HCT116 (cell line): ENCODE measurements at regions not wholly inside any gene's neighbourhood (a gene's known extent, or its start where the extent isn't known, plus 50 kb on each side); places are given as distances from the start of the nearest gene placed in this dataset.

Experiments used
- ATAC-seq: fragments of 200-7000 bp; cut with Tn5 transposase; 2 replicates; pipeline ENCODE4 v1.9.1; 2020; ENCODE audit warnings: mild to moderate bottlenecking, moderate library complexity
- BruUV-seq: library from RNA; stranded (reverse); fragments of 400-500 nt; replicated peaks from 2 replicates; lab custom pipeline; 2021; lab: Mats Ljungman, UMichigan
- CTCF ChIA-PET: fragments of 300-600 bp; sonication (Branson Sonifier 250); formaldehyde crosslinking; loops from one replicate; lab custom pipeline; 2021; ENCODE audit warnings: antibody characterized with exemption; lab: Charles Lee
- POLR2A ChIA-PET: fragments of 300-600, 350-600 bp; sonication (Branson Sonifier 250); formaldehyde crosslinking; loops from one replicate; lab custom pipeline; 2021; ENCODE audit warnings: antibody characterized with exemption; lab: Charles Lee
- RAD21 ChIA-PET, 2 experiments: fragments of 300-600 bp; sonication (Branson Sonifier 250); formaldehyde crosslinking; loops; one replicate each; lab custom pipeline; 2023; ENCODE audit warnings: low total read pairs in 2 of 2; ENCODE audit not compliant: uncharacterized antibody in 2 of 2, unreplicated experiment in 2 of 2, low non-redundant PET in 1 of 2; lab: Charles Lee
- DNase-seq: peaks from one replicate; pipeline ENCODE4 v3.0.0-alpha.2; 2010; ENCODE audit warnings: low read depth, low spot score
- H2AFZ ChIP-seq: fragments of 200-600 bp; shearing (Covaris generic), sonication (generic); 2 replicates; pipeline ENCODE4 v1.6.1; 2017; ENCODE audit warnings: low read depth, mixed run types, mixed read lengths, antibody characterized with exemption, low read length; ENCODE audit not compliant: poor library complexity, severe bottlenecking
- H3K27ac ChIP-seq: 2 replicates; pipeline ENCODE4 v1.5.1; 2012; ENCODE audit warnings: low read depth, low read length
- H3K27me3 ChIP-seq: fragments of 200-600 bp; sonication (generic); 2 replicates; pipeline ENCODE4 v1.6.1; 2016; ENCODE audit warnings: mixed run types, low read length, mixed read lengths; ENCODE audit not compliant: insufficient read depth
- H3K36me3 ChIP-seq, 2 experiments: fragments of 200-500 bp in 1 of 2; fragments of 200-600 bp in 1 of 2; sonication (Bioruptor generic) in 1 of 2; sonication (generic) in 1 of 2; 2 replicates each; pipeline versions ENCODE4 v1.5.1 to v1.6.1; 2014 to 2016; ENCODE audit warnings: low read length in 2 of 2, inconsistent platforms in 1 of 2, mixed read lengths in 1 of 2, mixed run types in 1 of 2; ENCODE audit not compliant: insufficient read depth in 2 of 2, control insufficient read depth in 1 of 2
- H3K4me1 ChIP-seq, 2 experiments: fragments of 200-600 bp in 1 of 2; sonication (generic) in 1 of 2; 2 replicates each; pipeline versions ENCODE4 v1.5.1 to v1.6.1; 2012 to 2017; ENCODE audit warnings: low read length in 2 of 2, inconsistent platforms in 1 of 2, mild to moderate bottlenecking in 1 of 2, mixed read lengths in 1 of 2, mixed run types in 1 of 2, moderate library complexity in 1 of 2; ENCODE audit not compliant: insufficient read depth in 2 of 2, control insufficient read depth in 1 of 2
- H3K4me2 ChIP-seq: fragments of 200-600 bp; sonication (generic); 2 replicates; pipeline ENCODE4 v1.6.1; 2017; ENCODE audit warnings: mixed run types, low read length, mixed read lengths
- H3K4me3 ChIP-seq, 2 experiments: fragments of 200-600 bp in 1 of 2; sonication (generic) in 1 of 2; replicated peaks in 1 of 2; 2 replicates each; pipeline ENCODE4 v1.5.1; 2011 to 2016; ENCODE audit warnings: low read length in 2 of 2, control low read depth in 1 of 2, low read depth in 1 of 2, mild to moderate bottlenecking in 1 of 2, mixed read lengths in 1 of 2, mixed run types in 1 of 2
- H3K79me2 ChIP-seq: fragments of 200-600 bp; sonication (generic); 2 replicates; pipeline ENCODE4 v1.6.1; 2017; ENCODE audit warnings: mild to moderate bottlenecking, mixed run types, low read length, moderate library complexity, mixed read lengths; ENCODE audit not compliant: insufficient read depth
- H3K9ac ChIP-seq: fragments of 200-600 bp; sonication (generic); 2 replicates; pipeline ENCODE4 v1.6.1; 2016; ENCODE audit warnings: low read length, mixed read lengths
- H3K9me2 ChIP-seq: fragments of 200-600 bp; sonication (generic), shearing (Covaris generic); 2 replicates; pipeline ENCODE4 v1.6.1; 2017; ENCODE audit warnings: mixed run types, mild to moderate bottlenecking, moderate library complexity; ENCODE audit not compliant: insufficient read depth
- H3K9me3 ChIP-seq, 2 experiments: fragments of 200-500 bp in 1 of 2; fragments of 200-600 bp in 1 of 2; sonication (Bioruptor generic) in 1 of 2; sonication (generic) in 1 of 2; 2 replicates each; pipeline ENCODE4 v1.6.1; 2014 to 2017; ENCODE audit warnings: low read length in 2 of 2, mixed read lengths in 2 of 2, inconsistent platforms in 1 of 2, low read depth in 1 of 2, mild to moderate bottlenecking in 1 of 2, mixed run types in 1 of 2, moderate library complexity in 1 of 2; ENCODE audit not compliant: control insufficient read depth in 1 of 2, insufficient read depth in 1 of 2
- H4K20me1 ChIP-seq: fragments of 200-600 bp; sonication (generic), shearing (Covaris generic); 2 replicates; pipeline ENCODE4 v1.6.1; 2017; ENCODE audit warnings: mixed run types, mild to moderate bottlenecking, moderate library complexity; ENCODE audit not compliant: insufficient read depth
- ATF3 ChIP-seq: IDR thresholded peaks from 2 replicates; pipeline ENCODE4 v1.6.1; 2012
- CBX3 ChIP-seq: IDR thresholded peaks from 2 replicates; pipeline ENCODE4 v1.6.1; 2012; ENCODE audit warnings: low read depth
- CEBPB ChIP-seq: IDR thresholded peaks from 2 replicates; pipeline ENCODE4 v1.6.1; 2012; ENCODE audit warnings: low read depth
- EGR1 ChIP-seq: IDR thresholded peaks from 2 replicates; pipeline ENCODE4 v1.6.1; 2012; ENCODE audit warnings: low read depth
- ELF1 ChIP-seq: IDR thresholded peaks from 2 replicates; pipeline ENCODE4 v1.6.1; 2012; ENCODE audit warnings: low read depth, borderline replicate concordance
- EZH2 ChIP-seq: fragments of 200-600 bp; sonication (generic); IDR thresholded peaks from 2 replicates; pipeline ENCODE4 v1.6.1; 2017; ENCODE audit warnings: antibody characterized with exemption, mixed run types
- EZH2phosphoT487 ChIP-seq: fragments of 200-600 bp; IDR thresholded peaks from 2 replicates; pipeline ENCODE4 v1.6.1; 2018; ENCODE audit warnings: antibody characterized with exemption, borderline replicate concordance
- FOSL1 ChIP-seq: IDR thresholded peaks from 2 replicates; pipeline ENCODE4 v1.6.1; 2012; ENCODE audit warnings: low read depth
- MAX ChIP-seq: IDR thresholded peaks from 2 replicates; pipeline ENCODE4 v1.6.1; 2012
- RAD21 ChIP-seq: IDR thresholded peaks from 2 replicates; pipeline ENCODE4 v1.6.1; 2012; ENCODE audit warnings: low read depth, mild to moderate bottlenecking
- REST ChIP-seq: IDR thresholded peaks from 2 replicates; pipeline ENCODE4 v1.6.1; 2012; ENCODE audit warnings: low read depth
- SIN3A ChIP-seq: IDR thresholded peaks from 2 replicates; pipeline ENCODE4 v1.6.1; 2012; ENCODE audit warnings: low read depth
- SRF ChIP-seq: IDR thresholded peaks from 2 replicates; pipeline ENCODE4 v1.6.1; 2012; ENCODE audit warnings: low read depth
- TCF7L2 ChIP-seq: IDR thresholded peaks from 2 replicates; pipeline ENCODE4 v1.7.0; 2011; ENCODE audit warnings: borderline replicate concordance, inconsistent platforms; ENCODE audit not compliant: insufficient read depth, insufficient read length; ENCODE audit errors: extremely low read depth
- YY1 ChIP-seq: IDR thresholded peaks from 2 replicates; pipeline ENCODE4 v1.6.1; 2011; ENCODE audit warnings: low read length, low read depth, moderate library complexity, mild to moderate bottlenecking; ENCODE audit not compliant: insufficient replicate concordance; ENCODE audit errors: extremely low read depth
- ZBTB33 ChIP-seq: IDR thresholded peaks from 2 replicates; pipeline ENCODE4 v1.6.1; 2011; ENCODE audit warnings: mild to moderate bottlenecking, low read length, moderate library complexity; ENCODE audit not compliant: insufficient replicate concordance; ENCODE audit errors: extremely low read depth
- ZFX ChIP-seq: fragments of 450-650 bp; IDR thresholded peaks from 2 replicates; pipeline ENCODE4 v1.6.1; 2017
- ZNF274 ChIP-seq: fragments of 200-500 bp; sonication (Bioruptor generic); IDR thresholded peaks from 2 replicates; pipeline ENCODE4 v1.6.1; 2014; ENCODE audit warnings: mild to moderate bottlenecking, low read depth, low read length, inconsistent platforms
- intact Hi-C: fragments of 100-400 bp; cut with micrococcal nuclease; formaldehyde crosslinking; loops from 2 replicates; pipeline ENCODE4 v1.10.0; 2022

GRCh38 chr15:69956417-69956816, 141.3 kb downstream of the TLE3 start:
- no peak overlapping the region for H3K4me3 ChIP-seq
- intact Hi-C loops: no loop called here
- ATAC-seq (no peak), DNase-seq (no peak)
- H3K27me3 ChIP-seq: no peaks in the 10 kb centered on the region
- POLR2A ChIA-PET: no interaction called here
- H3K4me2 ChIP-seq: no peak overlapping the region
- no peaks in the 10 kb centered on the region for H3K9me3 ChIP-seq
- no peaks in the 10 kb centered on the region for H3K79me2 ChIP-seq
- H3K4me1 ChIP-seq: no peaks in the 10 kb centered on the region
- H3K36me3 ChIP-seq: no peaks in the 10 kb centered on the region
- no peaks in the 10 kb centered on the region for H4K20me1 ChIP-seq
- no peak overlapping the region for H3K27ac ChIP-seq
- no TSS peak for BruUV-seq
- CTCF ChIA-PET: no interaction called here
- H3K9ac ChIP-seq: no peak overlapping the region
- no peak overlapping the region for H2AFZ ChIP-seq
- no peaks in the 10 kb centered on the region for H3K9me2 ChIP-seq
- TF ChIP-seq MAX: no peak
- no peak for TF ChIP-seq ATF3
- TF ChIP-seq SIN3A: no peak
- TF ChIP-seq REST: no peak
- TF ChIP-seq CBX3: no peak
- TF ChIP-seq ZBTB33: no peak
- TF ChIP-seq TCF7L2: no peak
- no peak for TF ChIP-seq SRF
- TF ChIP-seq ZFX: no peak
- no peak for TF ChIP-seq ZNF274
- no peak for TF ChIP-seq RAD21
- TF ChIP-seq EGR1: no peak
- TF ChIP-seq EZH2phosphoT487: no peak
- TF ChIP-seq YY1: no peak
- TF ChIP-seq FOSL1: no peak
- TF ChIP-seq ELF1: no peak
- no peak for TF ChIP-seq CEBPB
- no peak for TF ChIP-seq EZH2
- RAD21 ChIA-PET: no interaction called here
